ENCODE measurements at regions not wholly inside any gene's neighbourhood (a gene's known extent, or its start where the extent isn't known, plus 50 kb on each side); places are given as distances from the start of the nearest gene placed in this dataset.

DNA sequence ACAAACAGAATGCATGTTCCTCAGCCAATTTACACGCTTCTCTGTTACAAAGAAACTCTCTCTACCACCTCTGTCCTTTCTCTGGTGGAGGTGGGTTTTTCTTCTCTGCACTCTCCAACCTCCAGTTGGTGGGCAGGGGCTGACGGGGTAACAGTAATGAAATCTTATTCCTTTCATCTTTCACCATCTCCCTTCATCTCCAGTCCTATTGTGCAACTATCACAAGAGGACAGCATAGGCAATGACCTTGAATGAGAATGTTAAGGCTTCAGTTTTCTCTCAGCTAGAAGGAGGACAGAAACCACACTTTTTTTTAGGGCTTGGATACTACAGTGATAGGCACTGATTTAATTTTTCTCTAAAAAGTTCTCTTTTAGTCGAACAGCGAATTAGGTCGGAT is 81.7 kb upstream of the NEUROD1 start:
- H3K4me1 Mint-ChIP-seq (ENCODE audit: unreplicated experiment): peaks cover 4% of the 10 kb centered on the region
- no peak overlapping the region for H3K4me3 Mint-ChIP-seq
- TF ChIP-seq, protein P1, sequence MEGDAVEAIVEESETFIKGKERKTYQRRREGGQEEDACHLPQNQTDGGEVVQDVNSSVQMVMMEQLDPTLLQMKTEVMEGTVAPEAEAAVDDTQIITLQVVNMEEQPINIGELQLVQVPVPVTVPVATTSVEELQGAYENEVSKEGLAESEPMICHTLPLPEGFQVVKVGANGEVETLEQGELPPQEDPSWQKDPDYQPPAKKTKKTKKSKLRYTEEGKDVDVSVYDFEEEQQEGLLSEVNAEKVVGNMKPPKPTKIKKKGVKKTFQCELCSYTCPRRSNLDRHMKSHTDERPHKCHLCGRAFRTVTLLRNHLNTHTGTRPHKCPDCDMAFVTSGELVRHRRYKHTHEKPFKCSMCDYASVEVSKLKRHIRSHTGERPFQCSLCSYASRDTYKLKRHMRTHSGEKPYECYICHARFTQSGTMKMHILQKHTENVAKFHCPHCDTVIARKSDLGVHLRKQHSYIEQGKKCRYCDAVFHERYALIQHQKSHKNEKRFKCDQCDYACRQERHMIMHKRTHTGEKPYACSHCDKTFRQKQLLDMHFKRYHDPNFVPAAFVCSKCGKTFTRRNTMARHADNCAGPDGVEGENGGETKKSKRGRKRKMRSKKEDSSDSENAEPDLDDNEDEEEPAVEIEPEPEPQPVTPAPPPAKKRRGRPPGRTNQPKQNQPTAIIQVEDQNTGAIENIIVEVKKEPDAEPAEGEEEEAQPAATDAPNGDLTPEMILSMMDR (conservative IDR thresholded peaks at IDR 0.05): no peak
- no peak for DNase-seq (ENCODE audit: extremely low spot score, unreplicated experiment)
- H3K27me3 Mint-ChIP-seq: peaks cover 28% of the 10 kb centered on the region
- H3K27ac Mint-ChIP-seq: no peak overlapping the region
- peaks cover 4% of the 10 kb centered on the region for H3K36me3 Mint-ChIP-seq
- peaks cover 7% of the 10 kb centered on the region for H3K9me3 Mint-ChIP-seq

- peaks cover 4% of the 10 kb centered on the region for H3K4me1 Mint-ChIP-seq (ENCODE audit: unreplicated experiment)
- H3K27ac Mint-ChIP-seq: no peak overlapping the region
- no peak for DNase-seq (ENCODE audit: extremely low spot score, unreplicated experiment)
- TF ChIP-seq, protein P1 (conservative IDR thresholded peaks at IDR 0.05): no peak
- peaks cover 7% of the 10 kb centered on the region for H3K9me3 Mint-ChIP-seq
- H3K4me3 Mint-ChIP-seq: no peak overlapping the region
- peaks cover 4% of the 10 kb centered on the region for H3K36me3 Mint-ChIP-seq
- peaks cover 28% of the 10 kb centered on the region for H3K27me3 Mint-ChIP-seq
Measured at GRCh38 chr2:181762848-181763247, 82.5 kb upstream of the NEUROD1 start.

- TF ChIP-seq, protein P1 (conservative IDR thresholded peaks at IDR 0.05): no peak
- Mint-ChIP-seq H3K4me3 (no peak overlapping the region), H3K36me3 (peaks cover 4% of the 10 kb centered on the region), H3K9me3 (peaks cover 7% of the 10 kb centered on the region), H3K27ac (no peak overlapping the region), H3K27me3 (peaks cover 27% of the 10 kb centered on the region), H3K4me1 (ENCODE audit: unreplicated experiment) (peaks cover 4% of the 10 kb centered on the region)
- no peak for DNase-seq (ENCODE audit: extremely low spot score, unreplicated experiment)
Measured at GRCh38 chr2:181763423-181763822, 83.1 kb upstream of the NEUROD1 start.

DNA sequence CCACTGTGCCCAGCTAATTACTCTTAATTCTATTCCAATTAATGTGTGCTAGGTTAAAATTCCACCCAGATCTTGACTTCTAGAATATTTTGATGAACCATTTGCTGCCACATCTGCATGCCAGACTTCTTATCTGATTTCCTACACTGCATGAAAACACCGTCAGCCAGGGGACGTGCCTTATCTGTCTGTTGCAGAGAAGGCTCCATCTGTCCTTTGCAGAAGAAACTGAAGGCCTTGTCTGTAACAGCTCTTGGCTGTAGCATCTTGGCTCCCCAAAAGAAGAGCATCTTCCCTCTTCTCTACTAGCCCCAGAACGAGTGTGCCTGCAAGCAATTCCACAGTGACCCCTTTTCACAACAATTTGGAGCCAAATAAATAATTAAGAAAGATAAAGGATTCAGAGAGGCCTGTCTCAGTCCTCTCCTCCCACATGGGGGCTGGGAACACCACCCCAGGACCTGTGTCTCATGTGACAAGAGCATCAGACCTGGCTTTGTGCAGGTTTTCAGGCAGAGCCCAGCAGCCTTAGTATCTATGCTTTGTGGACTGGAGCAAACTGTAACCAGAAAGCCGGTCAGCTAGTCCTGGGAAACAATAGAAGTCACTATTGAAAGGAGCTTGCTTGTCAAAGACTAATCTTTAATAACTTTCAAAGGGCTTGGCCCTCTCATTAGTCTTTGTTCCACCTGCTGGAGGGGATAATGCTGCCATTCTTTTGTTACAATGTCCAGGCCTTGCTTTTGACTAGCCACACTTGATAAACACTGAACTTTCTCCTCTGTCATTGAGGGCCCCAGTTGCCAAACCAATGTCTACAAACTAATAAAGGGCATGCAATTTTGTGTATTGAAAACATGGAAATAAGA is 84.0 kb upstream of the NEUROD1 start:
- H3K27ac Mint-ChIP-seq: no peak overlapping the region
- H3K4me1 Mint-ChIP-seq (ENCODE audit: unreplicated experiment): peaks cover 4% of the 10 kb centered on the region

DNA sequence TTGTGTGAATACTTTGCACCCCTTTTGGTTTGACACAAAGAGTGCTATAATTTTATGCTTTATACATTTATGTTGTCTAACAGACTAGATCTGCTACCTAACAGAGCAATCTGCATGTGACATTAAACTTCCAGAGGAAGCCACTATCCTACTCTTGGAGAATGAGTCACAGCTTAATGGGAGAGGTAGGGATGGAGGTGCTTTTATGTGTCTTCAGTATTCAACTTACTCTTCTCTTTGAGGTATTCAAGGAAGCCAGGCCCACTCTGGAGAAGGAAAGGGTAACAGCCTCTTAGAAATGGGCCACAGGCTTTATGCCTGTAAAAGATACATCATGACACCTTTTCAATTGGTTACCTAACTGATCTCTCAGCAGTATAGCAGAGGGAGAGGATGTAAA is 85.8 kb upstream of the NEUROD1 start:
- no peaks in the 10 kb centered on the region for H3K36me3 Mint-ChIP-seq
- no peak overlapping the region for H3K27ac Mint-ChIP-seq
- TF ChIP-seq, protein P1 (conservative IDR thresholded peaks at IDR 0.05): no peak
- no peaks in the 10 kb centered on the region for H3K9me3 Mint-ChIP-seq
- no peak for DNase-seq (ENCODE audit: extremely low spot score, unreplicated experiment)
- no peak overlapping the region for H3K4me3 Mint-ChIP-seq
- H3K4me1 Mint-ChIP-seq (ENCODE audit: unreplicated experiment): peaks cover 4% of the 10 kb centered on the region
- peaks cover 19% of the 10 kb centered on the region for H3K27me3 Mint-ChIP-seq

More for the DNA sequence above, 84.0 kb upstream of the NEUROD1 start:
- DNase-seq (ENCODE audit: extremely low spot score, unreplicated experiment): no peak
- Mint-ChIP-seq H3K27me3 (peaks cover 19% of the 10 kb centered on the region), H3K4me3 (no peak overlapping the region), H3K36me3 (no peaks in the 10 kb centered on the region), H3K9me3 (no peaks in the 10 kb centered on the region)
- TF ChIP-seq, protein P1 (conservative IDR thresholded peaks at IDR 0.05): no peak

Measured in type B pancreatic cell (in vitro differentiated cells).